Left lung (tissue), 4 donors: ENCODE measurements at regions not wholly inside any gene's neighbourhood (a gene's known extent, or its start where the extent isn't known, plus 50 kb on each side); places are given as distances from the start of the nearest gene placed in this dataset.

Source experiments
- ATAC-seq: fragments of 200-7000 bp; cut with Tn5 transposase; one replicate; pipeline ENCODE4 v1.9.1; 2020; ENCODE audit warnings: moderate library complexity
- DNase-seq, 4 donors: peaks; one replicate each; pipeline ENCODE4 v3.0.0-alpha.2; 2013 to 2020
- H3K27ac ChIP-seq, 2 donors: fragments of 200-600 bp; sonication (generic) in 1 of 2; one replicate each; pipeline versions ENCODE4 v1.5.0 to v1.8.0; 2020 to 2021
- H3K27me3 ChIP-seq, 2 donors: fragments of 200-600 bp; sonication (generic) in 1 of 2; one replicate each; pipeline versions ENCODE4 v1.5.0 to v1.8.0; 2020 to 2021
- H3K36me3 ChIP-seq, 2 donors: fragments of 200-600 bp; sonication (generic) in 1 of 2; one replicate each; pipeline versions ENCODE4 v1.5.0 to v1.8.0; 2020 to 2021
- H3K4me1 ChIP-seq, 2 donors: fragments of 200-600 bp; one replicate each; pipeline ENCODE4 v1.8.0; 2021
- H3K4me3 ChIP-seq, 2 donors: fragments of 200-600 bp; sonication (generic) in 1 of 2; one replicate each; pipeline versions ENCODE4 v1.5.0 to v1.8.0; 2020 to 2021; ENCODE audit warnings: mild to moderate bottlenecking in 1 of 2
- H3K9me3 ChIP-seq, 2 donors: fragments of 200-600 bp; sonication (generic) in 1 of 2; one replicate each; pipeline versions ENCODE4 v1.5.0 to v1.8.0; 2020 to 2021
- intact Hi-C, 2 donors: fragments of 100-400 bp; cut with DNase I; formaldehyde crosslinking; loops; one replicate each; pipeline versions ENCODE4 v1.11.2 to v1.14.2; 2022
- TF ChIP-seq, protein P1 (sequence below), 2 donors: fragments of 200-600 bp; sonication (generic) in 1 of 2; IDR thresholded peaks; one replicate each; pipeline versions ENCODE4 v1.5.0 to v1.8.0; 2021; ENCODE audit warnings: antibody characterized with exemption in 2 of 2
- donor health status: DM: no; HTN: yes; CAD: no.
- donor health status: DM: no; HTN: no; CAD: no.

DNA sequence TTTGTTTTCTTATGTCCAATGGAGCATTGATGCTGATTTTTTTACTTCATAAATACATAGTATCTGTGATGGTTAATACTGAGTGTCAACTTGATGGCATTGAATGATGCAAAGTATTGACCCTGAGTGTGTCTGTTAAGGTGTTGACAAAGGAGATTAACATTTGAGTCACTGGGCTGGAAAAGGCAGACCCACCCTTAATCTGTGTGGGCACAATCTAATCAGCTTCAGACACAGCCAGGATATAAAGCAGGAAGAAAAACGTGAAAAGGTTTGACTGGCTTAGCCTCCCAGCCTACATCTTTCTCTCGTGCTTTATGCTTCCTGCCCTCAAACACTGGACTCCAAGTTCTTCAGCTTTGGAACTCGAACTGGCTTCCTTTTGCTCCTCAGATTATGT is 230.6 kb upstream of the SPRY1 start:
- DNase-seq (no peak), ATAC-seq (no peak)
- Histone ChIP-seq H3K9me3 (no peaks in the 10 kb centered on the region), H3K4me1 (peaks cover 0 to 2% of the 10 kb centered on the region in 2 donors), H3K36me3 (no peaks in the 10 kb centered on the region), H3K27ac (no peak overlapping the region), H3K27me3 (no peaks in the 10 kb centered on the region), H3K4me3 (no peak overlapping the region)
- TF ChIP-seq, protein P1, sequence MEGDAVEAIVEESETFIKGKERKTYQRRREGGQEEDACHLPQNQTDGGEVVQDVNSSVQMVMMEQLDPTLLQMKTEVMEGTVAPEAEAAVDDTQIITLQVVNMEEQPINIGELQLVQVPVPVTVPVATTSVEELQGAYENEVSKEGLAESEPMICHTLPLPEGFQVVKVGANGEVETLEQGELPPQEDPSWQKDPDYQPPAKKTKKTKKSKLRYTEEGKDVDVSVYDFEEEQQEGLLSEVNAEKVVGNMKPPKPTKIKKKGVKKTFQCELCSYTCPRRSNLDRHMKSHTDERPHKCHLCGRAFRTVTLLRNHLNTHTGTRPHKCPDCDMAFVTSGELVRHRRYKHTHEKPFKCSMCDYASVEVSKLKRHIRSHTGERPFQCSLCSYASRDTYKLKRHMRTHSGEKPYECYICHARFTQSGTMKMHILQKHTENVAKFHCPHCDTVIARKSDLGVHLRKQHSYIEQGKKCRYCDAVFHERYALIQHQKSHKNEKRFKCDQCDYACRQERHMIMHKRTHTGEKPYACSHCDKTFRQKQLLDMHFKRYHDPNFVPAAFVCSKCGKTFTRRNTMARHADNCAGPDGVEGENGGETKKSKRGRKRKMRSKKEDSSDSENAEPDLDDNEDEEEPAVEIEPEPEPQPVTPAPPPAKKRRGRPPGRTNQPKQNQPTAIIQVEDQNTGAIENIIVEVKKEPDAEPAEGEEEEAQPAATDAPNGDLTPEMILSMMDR (IDR thresholded peaks at IDR 0.05): no peak
- intact Hi-C loops: no loop called here

DNA sequence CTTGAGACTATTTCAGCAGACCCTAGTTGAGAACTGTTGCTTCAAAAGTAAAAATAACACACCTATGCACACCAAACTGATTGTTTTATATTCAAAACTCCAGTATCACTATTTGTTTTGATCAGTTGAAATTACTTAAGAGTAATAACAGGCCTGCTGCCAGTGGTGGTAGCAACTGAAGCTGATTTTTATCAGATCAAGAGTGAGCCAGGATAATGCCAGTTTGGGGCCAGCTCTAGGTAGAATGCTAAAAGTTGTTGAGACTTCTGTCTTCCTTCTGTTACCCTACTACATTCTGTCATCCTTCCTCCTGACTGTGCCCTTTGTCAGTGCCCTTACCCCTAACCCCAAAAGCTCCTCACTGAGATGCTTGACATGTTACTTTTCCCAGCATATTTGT is 228.7 kb upstream of the SPRY1 start:
- no peak overlapping the region for H3K4me3 ChIP-seq
- intact Hi-C loops: no loop called here
- DNase-seq: no peak

DNA sequence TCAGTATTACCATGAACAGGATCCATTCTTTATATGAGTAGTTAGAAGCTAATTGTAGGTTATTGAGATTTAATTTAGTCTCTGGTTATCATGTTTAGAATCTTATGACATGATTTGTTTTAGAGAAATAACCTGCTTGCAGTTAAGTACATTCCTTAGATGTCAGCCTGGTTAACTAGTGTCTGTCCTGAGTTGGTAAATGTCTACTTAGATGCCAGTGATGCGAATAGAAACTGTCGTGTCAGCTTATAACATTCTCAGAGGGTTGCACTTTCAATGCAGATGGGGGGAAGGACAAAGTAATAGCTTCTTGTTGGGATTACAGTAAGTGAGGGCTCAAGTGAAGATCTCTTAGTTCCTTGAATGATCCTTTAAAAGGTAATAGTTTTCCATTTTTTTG is 227.8 kb upstream of the SPRY1 start:
- DNase-seq: no peak
- Histone ChIP-seq H3K36me3 (no peaks in the 10 kb centered on the region), H3K4me1 (peaks cover 0 to 2% of the 10 kb centered on the region in 2 donors), H3K9me3 (no peaks in the 10 kb centered on the region), H3K4me3 (no peak overlapping the region), H3K27me3 (no peaks in the 10 kb centered on the region), H3K27ac (no peak overlapping the region)
- TF ChIP-seq, protein P1 (IDR thresholded peaks at IDR 0.05): no peak
- no peak for ATAC-seq
- intact Hi-C loops: no loop called here

More for the DNA sequence above, 228.7 kb upstream of the SPRY1 start:
- Histone ChIP-seq H3K4me1 (peaks cover 0 to 2% of the 10 kb centered on the region in 2 donors), H3K27ac (no peak overlapping the region), H3K27me3 (no peaks in the 10 kb centered on the region), H3K9me3 (no peaks in the 10 kb centered on the region), H3K36me3 (no peaks in the 10 kb centered on the region)
- ATAC-seq: no peak
- TF ChIP-seq, protein P1 (IDR thresholded peaks at IDR 0.05): no peak

DNA sequence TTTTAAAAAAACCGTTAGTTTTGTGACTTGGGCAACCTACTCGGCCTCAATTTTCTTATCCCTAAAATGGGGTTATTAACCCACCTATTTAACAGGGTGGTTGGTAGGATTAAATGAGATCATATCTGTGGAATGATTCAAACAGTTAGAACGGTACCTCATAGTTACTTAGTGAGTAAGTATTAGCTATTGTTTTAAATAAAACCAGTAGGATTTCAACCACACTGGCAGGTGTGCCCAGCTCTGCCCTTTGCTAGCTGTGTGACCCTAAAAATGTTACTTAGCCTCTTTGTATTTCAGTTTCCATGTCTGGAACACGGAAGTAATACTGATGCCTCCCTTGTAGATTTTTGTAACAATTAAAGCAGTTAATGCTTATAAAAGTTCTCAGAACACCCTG is 225.8 kb upstream of the SPRY1 start:
- no peak for DNase-seq
- TF ChIP-seq, protein P1 (IDR thresholded peaks at IDR 0.05): no peak
- Histone ChIP-seq H3K4me3 (no peak overlapping the region), H3K4me1 (no peaks in the 10 kb centered on the region), H3K27me3 (no peaks in the 10 kb centered on the region), H3K36me3 (no peaks in the 10 kb centered on the region), H3K9me3 (no peaks in the 10 kb centered on the region), H3K27ac (no peak overlapping the region)
- intact Hi-C loops: no loop called here
- no peak for ATAC-seq

DNA sequence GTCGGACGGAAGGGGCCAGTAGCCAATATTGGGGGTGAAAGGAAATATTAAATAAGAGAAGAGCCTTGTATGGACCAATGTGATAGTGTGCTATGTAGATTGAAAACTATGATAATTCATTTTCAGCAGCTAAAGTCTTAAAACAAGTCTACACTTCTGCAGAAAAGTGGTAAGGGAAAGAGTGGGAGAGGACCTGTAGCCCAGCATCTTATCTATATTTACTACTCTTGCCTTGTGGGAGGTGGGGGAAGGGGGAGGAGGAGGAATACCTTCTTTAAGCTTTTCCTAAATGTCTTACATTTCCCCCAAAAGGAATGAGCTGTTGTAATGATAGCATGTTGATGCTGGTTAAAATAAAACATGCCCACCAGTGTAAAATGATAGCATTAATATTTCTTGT is 220.0 kb upstream of the SPRY1 start:
- no peak for DNase-seq

More for the DNA sequence above, 220.0 kb upstream of the SPRY1 start:
- Histone ChIP-seq H3K36me3 (no peaks in the 10 kb centered on the region), H3K9me3 (no peaks in the 10 kb centered on the region), H3K4me1 (no peaks in the 10 kb centered on the region), H3K27ac (no peak overlapping the region), H3K4me3 (no peak overlapping the region), H3K27me3 (no peaks in the 10 kb centered on the region)
- TF ChIP-seq, protein P1 (IDR thresholded peaks at IDR 0.05): no peak
- no peak for ATAC-seq
- intact Hi-C loops: no loop called here
